Activated CD4-positive, alpha-beta memory T cell treated with anti-CD3 and anti-CD28 coated beads for 36 hours (primary cell): ENCODE measurements at regions not wholly inside any gene's neighbourhood (a gene's known extent, or its start where the extent isn't known, plus 50 kb on each side); places are given as distances from the start of the nearest gene placed in this dataset.

ENCODE experiments used
- CTCF ChIA-PET: fragments of 350-600 bp; sonication (Branson Sonifier 250); formaldehyde crosslinking; loops from one replicate; lab custom pipeline; 2021; ENCODE audit warnings: antibody characterized with exemption, inconsistent platforms; lab: Charles Lee
- POLR2A ChIA-PET: fragments of 350-600 bp; sonication (Branson Sonifier 250); formaldehyde crosslinking; loops from one replicate; lab custom pipeline; 2021; ENCODE audit warnings: antibody characterized with exemption; lab: Charles Lee
- DNase-seq: peaks from one replicate; pipeline ENCODE4 v3.0.0-alpha.2; 2020
- H3K27ac Mint-ChIP-seq: one replicate; pipeline ENCODE4 v1.8.0; 2021; ENCODE audit warnings: mixed read lengths
- H3K27me3 Mint-ChIP-seq: one replicate; pipeline ENCODE4 v1.8.0; 2021; ENCODE audit warnings: mixed read lengths
- H3K36me3 Mint-ChIP-seq: one replicate; pipeline ENCODE4 v1.8.0; 2021; ENCODE audit warnings: mixed read lengths
- H3K4me1 Mint-ChIP-seq: one replicate; pipeline ENCODE4 v1.8.0; 2021; ENCODE audit warnings: low read depth, mixed read lengths
- H3K4me3 Mint-ChIP-seq: one replicate; pipeline ENCODE4 v1.8.0; 2021; ENCODE audit warnings: mild to moderate bottlenecking, mixed read lengths
- H3K9me3 Mint-ChIP-seq: one replicate; pipeline ENCODE4 v1.8.0; 2021; ENCODE audit warnings: mixed read lengths
- intact Hi-C: fragments of 100-400 bp; cut with micrococcal nuclease; formaldehyde crosslinking; loops from one replicate; pipeline ENCODE4 v1.15.1; 2023

- H3K9me3 Mint-ChIP-seq, result no peaks in the 10 kb centered on the region
- DNase-seq, result no peak
- H3K4me3 Mint-ChIP-seq, result no peak overlapping the region
- H3K4me1 Mint-ChIP-seq, result peaks cover 24% of the 10 kb centered on the region
- intact Hi-C loops, result no loop called here
- no peaks in the 10 kb centered on the region for H3K27me3 Mint-ChIP-seq
- no peaks in the 10 kb centered on the region for H3K36me3 Mint-ChIP-seq
- ChIA-PET CTCF (interaction anchor here (0.7 kb wide), 1 partner anchor 218 kb away, joined by 3 read pairs; no protein-coding TSS in a partner anchor), POLR2A (no interaction called here)
- H3K27ac Mint-ChIP-seq, result no peak overlapping the region
Observed at GRCh38 chr3:43159131-43159875, 53.4 kb upstream of the POMGNT2 start.

- H3K4me1 Mint-ChIP-seq, result peaks cover 1% of the 10 kb centered on the region
- no peak overlapping the region for H3K27ac Mint-ChIP-seq
- H3K36me3 Mint-ChIP-seq, result no peaks in the 10 kb centered on the region
- intact Hi-C loops, result no loop called here
- no peak for DNase-seq
- H3K4me3 Mint-ChIP-seq, result no peak overlapping the region
- ChIA-PET POLR2A (no interaction called here), CTCF (no interaction called here)
- no peaks in the 10 kb centered on the region for H3K9me3 Mint-ChIP-seq
- peaks cover 3% of the 10 kb centered on the region for H3K27me3 Mint-ChIP-seq
Observed at GRCh38 chr3:43156812-43157455, 51.1 kb upstream of the POMGNT2 start.

GRCh38 chr3:43155464-43156121 is 49.7 kb upstream of the POMGNT2 start:
- Mint-ChIP-seq H3K9me3 (no peaks in the 10 kb centered on the region), H3K27me3 (peaks cover 6% of the 10 kb centered on the region)

More at GRCh38 chr3:43155464-43156121, 49.7 kb upstream of the POMGNT2 start:
- H3K4me1 Mint-ChIP-seq, result no peaks in the 10 kb centered on the region
- no peaks in the 10 kb centered on the region for H3K36me3 Mint-ChIP-seq
- POLR2A ChIA-PET, result no interaction called here
- no peak for DNase-seq
- intact Hi-C loops, result no loop called here
- CTCF ChIA-PET, result no interaction called here
- no peak overlapping the region for H3K4me3 Mint-ChIP-seq
- no peak overlapping the region for H3K27ac Mint-ChIP-seq
